ENCODE measurements at regions not wholly inside any gene's neighbourhood (a gene's known extent, or its start where the extent isn't known, plus 50 kb on each side); places are given as distances from the start of the nearest gene placed in this dataset.

GRCh38 chr6:163889904-163890514 is 475.5 kb downstream of the QKI start:
- TF ChIP-seq CTCF (IDR thresholded peaks at IDR 0.05; ENCODE audit: low read depth, low read length) (no peak), EZH2phosphoT487 (IDR thresholded peaks at IDR 0.05; ENCODE audit: low read depth) (no peak)
